H9 (cell line): ENCODE measurements at regions not wholly inside any gene's neighbourhood (a gene's known extent, or its start where the extent isn't known, plus 50 kb on each side); places are given as distances from the start of the nearest gene placed in this dataset.
"Not testable (repeated sequence)": the region's sequence is repeated elsewhere in the genome, so short reads cannot be mapped to it uniquely, and the experiment has no call there.

Experiments
- DNase-seq: peaks from one replicate; pipeline ENCODE4 v3.0.0-alpha.2; 2017
- H2AFZ ChIP-seq: one replicate; pipeline ENCODE4 v1.6.1; 2013; ENCODE audit warnings: mild to moderate bottlenecking, low read length, control low read depth, moderate library complexity
- H2AK5ac ChIP-seq: 2 replicates; pipeline ENCODE4 v1.6.1; 2013; ENCODE audit warnings: low read length, control low read depth, mixed read lengths; ENCODE audit not compliant: insufficient read length
- H2BK120ac ChIP-seq: one replicate; pipeline ENCODE4 v1.6.1; 2013; ENCODE audit warnings: low read depth, mild to moderate bottlenecking, low read length, control low read depth, inconsistent platforms; ENCODE audit not compliant: poor library complexity, severe bottlenecking
- H2BK12ac ChIP-seq: 2 replicates; pipeline ENCODE4 v1.6.1; 2013; ENCODE audit warnings: low read length, control low read depth, mixed read lengths, low read depth; ENCODE audit not compliant: insufficient read length
- H2BK15ac ChIP-seq: 2 replicates; pipeline ENCODE4 v1.6.1; 2013; ENCODE audit warnings: low read depth, low read length, control low read depth
- H2BK20ac ChIP-seq: one replicate; pipeline ENCODE4 v1.6.1; 2013; ENCODE audit warnings: low read depth, mild to moderate bottlenecking, low read length, control low read depth, inconsistent platforms; ENCODE audit not compliant: poor library complexity, severe bottlenecking
- H2BK5ac ChIP-seq: 2 replicates; pipeline ENCODE4 v1.6.1; 2013; ENCODE audit warnings: low read length, control low read depth, mixed read lengths; ENCODE audit not compliant: insufficient read length
- H3K14ac ChIP-seq: 2 replicates; pipeline ENCODE4 v1.6.1; 2013; ENCODE audit warnings: low read length, control low read depth; ENCODE audit not compliant: insufficient read depth
- H3K18ac ChIP-seq: 2 replicates; pipeline ENCODE4 v1.6.1; 2013; ENCODE audit warnings: low read depth, mild to moderate bottlenecking, mixed read lengths, low read length, control low read depth; ENCODE audit not compliant: insufficient read length
- H3K23ac ChIP-seq: 2 replicates; pipeline ENCODE4 v1.6.1; 2013; ENCODE audit warnings: low read length, control low read depth, mixed read lengths, low read depth; ENCODE audit not compliant: insufficient read length
- H3K23me2 ChIP-seq: 2 replicates; pipeline ENCODE4 v1.6.1; 2013; ENCODE audit warnings: low read depth, mild to moderate bottlenecking, mixed read lengths, low read length, control low read depth; ENCODE audit not compliant: insufficient read length, poor library complexity, severe bottlenecking
- H3K27ac ChIP-seq: 2 replicates; pipeline ENCODE4 v1.5.1; 2013; ENCODE audit warnings: low read length, control low read depth, mixed read lengths, low read depth; ENCODE audit not compliant: insufficient read length
- H3K27me3 ChIP-seq: 2 replicates; pipeline ENCODE4 v1.6.1; 2013; ENCODE audit warnings: low read length, control low read depth, inconsistent platforms; ENCODE audit not compliant: insufficient read depth
- H3K4ac ChIP-seq: 2 replicates; pipeline ENCODE4 v1.6.1; 2013; ENCODE audit warnings: low read depth, mild to moderate bottlenecking, control low read depth, inconsistent platforms, low read length, moderate library complexity
- H3K4me1 ChIP-seq: 2 replicates; pipeline ENCODE4 v1.6.1; 2013; ENCODE audit warnings: low read length, control low read depth, inconsistent platforms; ENCODE audit not compliant: insufficient read depth
- H3K4me2 ChIP-seq: 2 replicates; pipeline ENCODE4 v1.6.1; 2013; ENCODE audit warnings: low read length, control low read depth, mixed read lengths; ENCODE audit not compliant: insufficient read length, insufficient read depth
- H3K56ac ChIP-seq: 2 replicates; pipeline ENCODE4 v1.6.1; 2013; ENCODE audit warnings: low read depth, mild to moderate bottlenecking, mixed read lengths, low read length, control low read depth; ENCODE audit not compliant: insufficient read length
- H3K79me1 ChIP-seq: 2 replicates; pipeline ENCODE4 v1.6.1; 2013; ENCODE audit warnings: low read depth, mild to moderate bottlenecking, moderate library complexity, low read length, control low read depth, inconsistent platforms; ENCODE audit not compliant: insufficient read depth, poor library complexity, severe bottlenecking
- H3K79me2 ChIP-seq: 2 replicates; pipeline ENCODE4 v1.6.1; 2013; ENCODE audit warnings: low read length, control low read depth, inconsistent platforms; ENCODE audit not compliant: insufficient read depth
- H3K9ac ChIP-seq: 2 replicates; pipeline ENCODE4 v1.6.1; 2013; ENCODE audit warnings: low read length, control low read depth, mixed read lengths; ENCODE audit not compliant: insufficient read length; ENCODE audit errors: extremely low read depth
- H3K9me3 ChIP-seq: one replicate; pipeline ENCODE4 v1.6.1; 2013; ENCODE audit warnings: low read depth, low read length, inconsistent platforms; ENCODE audit not compliant: control insufficient read depth
- H3T11ph ChIP-seq: one replicate; pipeline ENCODE4 v1.6.1; 2013; ENCODE audit warnings: mild to moderate bottlenecking, low read length, control low read depth, inconsistent platforms
- H4K20me1 ChIP-seq: one replicate; pipeline ENCODE4 v1.6.1; 2013; ENCODE audit not compliant: control insufficient read depth, insufficient read length, insufficient read depth
- H4K5ac ChIP-seq: 2 replicates; pipeline ENCODE4 v1.6.1; 2013; ENCODE audit warnings: low read depth, mild to moderate bottlenecking, mixed read lengths, low read length, control low read depth; ENCODE audit not compliant: insufficient read length
- H4K8ac ChIP-seq: replicated peaks from 2 replicates; pipeline ENCODE4 v1.6.1; 2013; ENCODE audit warnings: low read length, control low read depth, mixed read lengths, low read depth; ENCODE audit not compliant: insufficient read length
- H4K91ac ChIP-seq: 2 replicates; pipeline ENCODE4 v1.6.1; 2013; ENCODE audit warnings: low read depth, mild to moderate bottlenecking, moderate library complexity, mixed read lengths, low read length, control low read depth; ENCODE audit not compliant: insufficient read length
- H3K27ac Mint-ChIP-seq, 3 experiments: 2 replicates in 2 of 3; 3 replicates in 1 of 3; pipeline ENCODE4 v1.8.0; 2020 to 2021; ENCODE audit warnings: mixed read lengths in 3 of 3, mild to moderate bottlenecking in 1 of 3, moderate library complexity in 1 of 3
- H3K27me3 Mint-ChIP-seq: 2 replicates; pipeline ENCODE4 v1.8.0; 2021; ENCODE audit warnings: low read depth, mild to moderate bottlenecking, moderate library complexity, mixed read lengths
- H3K36me3 Mint-ChIP-seq, 3 experiments: 2 replicates in 2 of 3; 3 replicates in 1 of 3; pipeline ENCODE4 v1.8.0; 2020 to 2021; ENCODE audit warnings: low read depth in 3 of 3, mixed read lengths in 3 of 3; ENCODE audit not compliant: insufficient read depth in 1 of 3
- H3K4me1 Mint-ChIP-seq, 2 experiments: 2 replicates each; pipeline ENCODE4 v1.8.0; 2020; ENCODE audit warnings: mixed read lengths in 2 of 2
- H3K4me3 Mint-ChIP-seq, 2 experiments: 2 replicates in 1 of 2; 3 replicates in 1 of 2; pipeline ENCODE4 v1.8.0; 2020 to 2021; ENCODE audit warnings: mild to moderate bottlenecking in 2 of 2, mixed read lengths in 2 of 2, moderate library complexity in 1 of 2
- H3K9me3 Mint-ChIP-seq, 2 experiments: 2 replicates in 1 of 2; 3 replicates in 1 of 2; pipeline ENCODE4 v1.8.0; 2020; ENCODE audit warnings: mild to moderate bottlenecking in 2 of 2, mixed read lengths in 2 of 2, moderate library complexity in 1 of 2
- CTCF ChIP-seq: fragments of 200-600 bp; sonication (generic); conservative IDR thresholded peaks from 3 replicates; pipeline ENCODE4 v1.8.0; 2021; ENCODE audit warnings: antibody characterized with exemption, mild to moderate bottlenecking
- WGBS: extraction: QIAGEN DNeasy Blood & Tissue Kit; methylation state at CpG from one replicate; pipeline ENCODE4 v1.1.7; 2013; ENCODE audit warnings: missing lambda C conversion rate, low lambda C conversion rate, mixed read lengths; ENCODE audit not compliant: insufficient read length; ENCODE audit errors: extremely low coverage; 5-methylcytosine and 5-hydroxymethylcytosine counted together

DNA sequence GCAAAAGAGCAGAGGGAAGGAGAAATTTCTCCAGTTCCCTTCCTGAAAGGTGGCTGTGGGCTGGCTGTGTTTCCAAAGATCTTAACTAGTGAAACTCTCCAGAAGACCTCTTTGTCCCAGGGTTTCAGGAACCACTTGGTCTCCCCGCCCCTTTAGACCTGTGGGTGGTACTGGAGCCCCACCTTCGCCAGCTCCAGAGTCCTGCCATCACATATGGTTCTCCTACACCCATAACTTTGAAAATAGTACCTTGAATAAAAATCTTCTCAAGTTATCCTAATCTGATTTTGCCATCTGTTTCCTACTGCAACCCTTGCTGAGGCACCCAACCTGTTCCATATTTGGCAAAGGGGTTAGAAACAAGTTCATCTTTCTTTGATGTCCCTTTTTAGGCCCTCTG, 303.9 kb downstream of the SEC16B start:
- no peak overlapping the region for H4K8ac ChIP-seq
- H3K4me3 Mint-ChIP-seq = no peak overlapping the region
- peaks cover 5 to 7% of the 10 kb centered on the region in 2 experiments for H3K9me3 Mint-ChIP-seq

DNA sequence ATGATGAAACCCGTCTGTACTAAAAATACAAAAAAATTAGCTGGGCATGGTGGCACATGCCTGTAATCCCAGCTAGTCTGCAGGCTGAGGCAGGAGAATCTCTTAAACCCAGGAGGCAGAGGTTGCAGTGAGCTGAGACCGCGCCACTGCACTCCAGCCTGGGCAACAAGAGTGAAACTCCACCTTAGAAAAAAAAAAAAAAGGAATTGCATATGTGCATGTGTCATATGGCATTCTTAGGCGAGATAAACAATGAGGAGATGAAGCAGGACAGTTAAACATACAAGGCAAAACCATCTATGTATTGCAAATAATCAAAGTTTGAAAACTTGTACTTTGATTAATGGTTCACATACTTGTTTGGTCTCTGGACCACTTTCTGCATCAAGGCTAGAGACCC, 305.1 kb downstream of the SEC16B start:
- H3T11ph ChIP-seq, H4K91ac ChIP-seq, H3K79me2 ChIP-seq, H3K36me3 Mint-ChIP-seq, H3K4me1 Mint-ChIP-seq, H4K8ac ChIP-seq, H2BK5ac ChIP-seq, H3K23me2 ChIP-seq, H3K9me3 ChIP-seq, H3K27me3 Mint-ChIP-seq, H2AK5ac ChIP-seq, H4K5ac ChIP-seq, H3K4me3 Mint-ChIP-seq, H2AFZ ChIP-seq, H3K4me1 ChIP-seq, DNase-seq, H3K9me3 Mint-ChIP-seq, H3K27ac ChIP-seq, H4K20me1 ChIP-seq, H3K4ac ChIP-seq, H3K23ac ChIP-seq, H3K27me3 ChIP-seq, H3K14ac ChIP-seq, H3K18ac ChIP-seq, H2BK12ac ChIP-seq, H3K9ac ChIP-seq, H2BK120ac ChIP-seq, H3K79me1 ChIP-seq, H3K56ac ChIP-seq, H3K4me2 ChIP-seq, H2BK15ac ChIP-seq, H2BK20ac ChIP-seq: not testable (repeated sequence)
- no CpG with 5 or more reads among the region's 4 CpGs for WGBS
- H3K27ac Mint-ChIP-seq = peak overlapping the region in 1 of 3 experiments; percentile 12; a peak in 1 of 7 replicates

More for the DNA sequence above, 303.9 kb downstream of the SEC16B start:
- Histone ChIP-seq H2BK5ac (no peak overlapping the region), H3K56ac (no peak overlapping the region), H3K23ac (no peak overlapping the region), H3K4ac (no peak overlapping the region), H3K27ac (no peak overlapping the region), H2BK120ac (no peak overlapping the region), H3K4me1 (no peaks in the 10 kb centered on the region), H3K4me2 (no peak overlapping the region), H3K23me2 (no peaks in the 10 kb centered on the region), H4K20me1 (no peaks in the 10 kb centered on the region), H3K18ac (no peak overlapping the region), H3K79me2 (no peaks in the 10 kb centered on the region), H2BK15ac (no peak overlapping the region), H4K91ac (no peak overlapping the region), H2AK5ac (no peak overlapping the region), H2AFZ (no peak overlapping the region), H3T11ph (no peak overlapping the region), H2BK20ac (no peak overlapping the region), H3K79me1 (no peaks in the 10 kb centered on the region), H3K9ac (no peak overlapping the region), H3K27me3 (no peaks in the 10 kb centered on the region), H3K9me3 (no peaks in the 10 kb centered on the region), H3K14ac (no peak overlapping the region), H4K5ac (no peak overlapping the region), H2BK12ac (no peak overlapping the region)
- Mint-ChIP-seq H3K27me3 (no peaks in the 10 kb centered on the region; the same call in 1 of the 2 replicates), H3K4me1 (peaks cover 0 to 9% of the 10 kb centered on the region in 2 experiments; a peak in 1 of 4 replicates), H3K27ac (no peak overlapping the region), H3K36me3 (peaks cover 0 to 4% (median 3%) of the 10 kb centered on the region in 3 experiments; a peak in 4 of 7 replicates)
- WGBS = no CpG with 5 or more reads among the region's 2 CpGs
- no peak for TF ChIP-seq CTCF
- DNase-seq = no peak
